SU-DHL-6 (cell line): ENCODE measurements at regions not wholly inside any gene's neighbourhood (a gene's known extent, or its start where the extent isn't known, plus 50 kb on each side); places are given as distances from the start of the nearest gene placed in this dataset.

ENCODE experiments used
- H2AFZ ChIP-seq: fragments of 200-600 bp; sonication (generic); 2 replicates; pipeline ENCODE4 v1.6.1; 2014; ENCODE audit warnings: low read depth, mild to moderate bottlenecking, moderate library complexity, mixed read lengths, antibody characterized with exemption, low read length; ENCODE audit not compliant: severe bottlenecking
- H3F3A ChIP-seq: fragments of 200-600 bp; shearing (Covaris generic); 2 replicates; pipeline ENCODE4 v1.6.0; 2016; ENCODE audit warnings: antibody characterized with exemption, mild to moderate bottlenecking; ENCODE audit not compliant: insufficient read depth
- H3K27ac ChIP-seq: fragments of 200-600 bp; sonication (generic); 2 replicates; pipeline ENCODE4 v1.5.1; 2016; ENCODE audit warnings: low read depth, mild to moderate bottlenecking, low read length, moderate library complexity, mixed read lengths
- H3K27me3 ChIP-seq: fragments of 200-600 bp; sonication (generic), shearing (Covaris generic); 2 replicates; pipeline ENCODE4 v1.6.0; 2014; ENCODE audit warnings: mild to moderate bottlenecking, low read length
- H3K36me3 ChIP-seq: fragments of 200-600 bp; sonication (generic); 2 replicates; pipeline ENCODE4 v1.6.1; 2014; ENCODE audit warnings: mild to moderate bottlenecking, low read length, mixed read lengths
- H3K4me2 ChIP-seq: fragments of 300-600, 200-600 bp; shearing (Covaris generic), sonication (generic); 2 replicates; pipeline ENCODE4 v1.6.0; 2014; ENCODE audit warnings: low read length, low read depth, mild to moderate bottlenecking; ENCODE audit not compliant: poor library complexity, severe bottlenecking
- H3K4me3 ChIP-seq: fragments of 200-600 bp; sonication (generic); 2 replicates; pipeline ENCODE4 v1.5.1; 2014; ENCODE audit warnings: antibody characterized with exemption, low read length, mild to moderate bottlenecking, mixed read lengths; ENCODE audit not compliant: insufficient read depth, poor library complexity, severe bottlenecking
- H3K79me2 ChIP-seq: fragments of 200-600 bp; sonication (generic); 2 replicates; pipeline ENCODE4 v1.6.1; 2014; ENCODE audit warnings: mild to moderate bottlenecking, low read length, moderate library complexity; ENCODE audit not compliant: insufficient read depth
- H3K9ac ChIP-seq: fragments of 200-600 bp; sonication (generic); 2 replicates; pipeline ENCODE4 v1.7.0; 2014; ENCODE audit warnings: mild to moderate bottlenecking, low read length
- H3K9me2 ChIP-seq: fragments of 200-600 bp; sonication (generic); replicated peaks from 2 replicates; pipeline ENCODE4 v1.6.1; 2014; ENCODE audit warnings: low read length; ENCODE audit not compliant: insufficient read depth
- H3K9me3 ChIP-seq: fragments of 200-600 bp; sonication (generic); 2 replicates; pipeline ENCODE4 v1.6.1; 2014; ENCODE audit warnings: low read length, mixed read lengths; ENCODE audit not compliant: insufficient read depth
- H4K20me1 ChIP-seq: fragments of 200-600 bp; sonication (generic); 2 replicates; pipeline ENCODE4 v1.6.1; 2014; ENCODE audit warnings: low read depth, mild to moderate bottlenecking, antibody characterized with exemption, low read length, moderate library complexity, mixed read lengths
- CTCF ChIP-seq: fragments of 200-600 bp; sonication (generic); IDR thresholded peaks from one replicate; pipeline ENCODE4 v1.5.1; 2017; ENCODE audit warnings: antibody characterized with exemption, mild to moderate bottlenecking, low read length, moderate library complexity; ENCODE audit not compliant: insufficient read depth, poor library complexity, severe bottlenecking
- EZH2phosphoT487 ChIP-seq: fragments of 200-600 bp; sonication (generic), shearing (Covaris generic); conservative IDR thresholded peaks from 2 replicates; pipeline ENCODE4 v1.6.1; 2018; ENCODE audit warnings: mild to moderate bottlenecking, antibody characterized with exemption, low read length, moderate library complexity, mixed read lengths

DNA sequence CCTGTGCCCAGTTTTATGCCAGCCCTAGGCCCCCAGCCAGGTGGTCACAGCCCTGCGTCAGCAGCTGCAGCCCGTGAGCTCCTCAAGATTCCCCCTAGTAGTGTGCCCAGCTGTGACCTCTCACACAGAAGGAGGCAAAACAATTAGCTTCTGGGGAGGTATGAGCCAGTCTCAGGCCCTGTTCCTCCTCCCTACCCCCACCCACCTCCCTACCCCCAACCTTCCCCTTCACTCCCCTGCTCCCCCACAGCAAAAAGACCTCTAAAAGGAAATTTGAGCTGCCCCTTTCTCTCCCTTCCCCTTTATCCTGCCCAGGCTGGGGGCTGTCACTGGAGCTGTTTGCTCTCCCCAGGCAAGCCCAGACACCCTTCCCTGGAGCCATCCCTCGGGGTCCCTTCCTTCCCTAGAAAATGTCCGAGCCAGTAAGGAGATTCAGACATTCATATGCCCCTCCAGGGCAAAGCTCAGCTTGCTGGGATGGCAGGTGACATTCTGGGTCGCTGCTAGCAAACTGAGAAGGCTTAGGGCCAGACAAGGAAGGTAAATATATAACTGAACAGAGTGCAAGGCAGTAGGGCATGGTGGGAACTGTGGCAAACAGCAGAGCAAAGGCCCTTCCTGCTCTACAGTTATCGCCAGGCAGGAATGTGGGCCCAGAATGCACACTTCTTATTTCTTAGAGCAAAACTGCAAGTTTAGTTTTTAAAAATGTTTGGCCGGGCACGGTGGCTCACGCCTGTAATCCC is 300.2 kb downstream of the MN1 start:
- H3K4me3 ChIP-seq, result no peak overlapping the region
- H3K4me2 ChIP-seq, result no peak overlapping the region

DNA sequence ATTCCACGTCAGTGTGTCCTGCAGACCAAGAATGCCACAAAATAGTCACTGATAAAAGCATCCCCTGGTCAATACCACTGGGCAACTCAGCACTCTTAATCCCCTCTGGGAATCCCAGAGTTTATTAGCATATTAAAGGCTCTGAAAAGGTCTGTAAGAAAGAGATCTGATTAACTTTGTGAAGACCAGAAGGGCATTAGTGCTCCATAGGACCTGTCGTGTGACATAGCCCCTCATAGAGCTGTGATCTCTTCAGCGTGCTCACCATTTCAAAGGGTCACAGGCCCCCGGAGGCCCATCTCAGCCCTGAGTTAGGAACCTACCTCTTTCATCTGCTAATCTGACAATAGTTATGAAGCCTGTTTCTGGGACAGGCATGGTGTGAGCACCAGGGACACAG is 299.2 kb downstream of the MN1 start:
- Histone ChIP-seq H4K20me1 (no peaks in the 10 kb centered on the region), H3K4me2 (no peak overlapping the region), H3K9me3 (no peaks in the 10 kb centered on the region), H3K79me2 (no peaks in the 10 kb centered on the region), H3F3A (no peaks in the 10 kb centered on the region), H3K9ac (no peak overlapping the region), H3K36me3 (no peaks in the 10 kb centered on the region), H3K27ac (no peak overlapping the region), H3K27me3 (no peaks in the 10 kb centered on the region), H2AFZ (no peak overlapping the region), H3K9me2 (no peaks in the 10 kb centered on the region), H3K4me3 (no peak overlapping the region)
- TF ChIP-seq CTCF (no peak), EZH2phosphoT487 (no peak)

More for the DNA sequence above, 300.2 kb downstream of the MN1 start:
- H3K79me2 ChIP-seq, result no peaks in the 10 kb centered on the region
- no peaks in the 10 kb centered on the region for H3K9me3 ChIP-seq
- no peaks in the 10 kb centered on the region for H3K36me3 ChIP-seq
- no peak for TF ChIP-seq CTCF
- TF ChIP-seq EZH2phosphoT487, result no peak
- H3K9ac ChIP-seq, result no peak overlapping the region
- H3K27me3 ChIP-seq, result no peaks in the 10 kb centered on the region
- H3K27ac ChIP-seq, result no peak overlapping the region
- no peaks in the 10 kb centered on the region for H3F3A ChIP-seq
- no peaks in the 10 kb centered on the region for H4K20me1 ChIP-seq
- H2AFZ ChIP-seq, result no peak overlapping the region
- no peaks in the 10 kb centered on the region for H3K9me2 ChIP-seq

GRCh38 chr22:27504360-27505253 is 296.9 kb downstream of the MN1 start:
- no peak overlapping the region for H3K9ac ChIP-seq
- no peaks in the 10 kb centered on the region for H4K20me1 ChIP-seq
- no peaks in the 10 kb centered on the region for H3K9me3 ChIP-seq
- no peak for TF ChIP-seq CTCF
- TF ChIP-seq EZH2phosphoT487, result no peak
- H3F3A ChIP-seq, result no peaks in the 10 kb centered on the region
- H3K9me2 ChIP-seq, result no peaks in the 10 kb centered on the region
- H3K4me3 ChIP-seq, result no peak overlapping the region
- H3K27ac ChIP-seq, result no peak overlapping the region
- no peaks in the 10 kb centered on the region for H3K79me2 ChIP-seq
- H2AFZ ChIP-seq, result no peak overlapping the region
- H3K27me3 ChIP-seq, result no peaks in the 10 kb centered on the region
- no peaks in the 10 kb centered on the region for H3K36me3 ChIP-seq
- H3K4me2 ChIP-seq, result no peak overlapping the region
